NOMO-1 treated with DMSO at 0.1 percent for 48 hours (cell line): ENCODE measurements at regions not wholly inside any gene's neighbourhood (a gene's known extent, or its start where the extent isn't known, plus 50 kb on each side); places are given as distances from the start of the nearest gene placed in this dataset.
"Not testable (repeated sequence)": the region's sequence is repeated elsewhere in the genome, so short reads cannot be mapped to it uniquely, and the experiment has no call there.

Experiments
- DNase-seq: peaks from one replicate; lab custom pipeline; 2025; ENCODE audit not compliant: unreplicated experiment; lab: John Stamatoyannopoulos, UW

DNA sequence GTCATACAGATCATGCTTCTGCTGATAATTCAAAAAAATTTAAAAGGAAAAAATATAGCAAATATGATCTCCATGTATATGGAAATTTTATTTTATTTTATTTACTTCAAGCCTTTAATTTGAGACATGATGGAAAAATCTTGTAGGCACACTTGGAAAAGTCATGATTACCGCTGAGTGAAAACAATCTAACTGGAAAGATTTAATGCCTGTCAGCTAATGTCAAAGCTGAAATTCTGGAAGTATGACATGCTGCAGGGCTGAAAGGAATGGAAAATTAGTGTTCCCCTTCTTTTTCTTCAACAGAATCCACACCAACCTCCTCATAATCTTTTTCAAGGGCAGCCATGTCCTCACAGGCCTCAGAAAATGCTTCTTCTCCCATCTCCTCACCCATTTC, 58.2 kb downstream of the RPRM start:
- DNase-seq: no peak

DNA sequence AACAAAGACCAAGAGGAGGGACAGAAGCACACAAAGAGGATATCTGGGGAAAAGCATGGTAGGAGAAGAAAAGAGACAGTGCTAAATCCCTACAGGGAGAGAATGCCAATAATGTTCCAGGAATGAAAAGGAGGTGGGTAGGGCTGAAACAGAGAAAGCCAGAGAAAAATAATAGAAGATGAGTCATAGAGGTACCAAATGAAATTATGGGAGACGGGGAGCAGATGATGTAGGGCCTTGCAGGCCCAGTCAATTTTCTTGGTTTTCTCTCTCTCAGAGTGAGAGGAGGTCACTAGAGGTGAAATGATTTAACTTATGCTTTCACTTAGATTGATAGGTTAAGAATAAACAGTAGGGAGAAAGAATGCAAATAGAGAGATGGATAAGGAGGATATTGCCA, 61.5 kb downstream of the RPRM start:
- DNase-seq: no peak

DNA sequence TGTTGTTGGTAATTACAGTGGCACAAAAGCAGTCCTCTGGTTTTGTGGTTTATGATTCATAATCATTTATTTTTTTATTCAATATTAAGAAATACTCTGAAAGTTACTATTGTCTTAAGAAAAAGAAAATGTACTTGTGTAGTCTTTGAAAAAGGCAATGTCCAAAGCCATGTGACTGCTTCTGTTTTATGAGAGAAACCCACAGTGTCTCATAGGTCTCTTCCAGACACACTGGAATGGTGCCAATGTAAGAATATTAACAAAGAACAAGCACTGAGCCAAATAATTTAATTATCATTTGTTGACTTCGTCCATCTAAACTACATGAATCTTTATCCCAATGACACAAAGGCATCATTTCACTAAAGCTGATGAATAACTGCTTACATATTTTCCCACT, 62.5 kb downstream of the RPRM start:
- DNase-seq: no peak

DNA sequence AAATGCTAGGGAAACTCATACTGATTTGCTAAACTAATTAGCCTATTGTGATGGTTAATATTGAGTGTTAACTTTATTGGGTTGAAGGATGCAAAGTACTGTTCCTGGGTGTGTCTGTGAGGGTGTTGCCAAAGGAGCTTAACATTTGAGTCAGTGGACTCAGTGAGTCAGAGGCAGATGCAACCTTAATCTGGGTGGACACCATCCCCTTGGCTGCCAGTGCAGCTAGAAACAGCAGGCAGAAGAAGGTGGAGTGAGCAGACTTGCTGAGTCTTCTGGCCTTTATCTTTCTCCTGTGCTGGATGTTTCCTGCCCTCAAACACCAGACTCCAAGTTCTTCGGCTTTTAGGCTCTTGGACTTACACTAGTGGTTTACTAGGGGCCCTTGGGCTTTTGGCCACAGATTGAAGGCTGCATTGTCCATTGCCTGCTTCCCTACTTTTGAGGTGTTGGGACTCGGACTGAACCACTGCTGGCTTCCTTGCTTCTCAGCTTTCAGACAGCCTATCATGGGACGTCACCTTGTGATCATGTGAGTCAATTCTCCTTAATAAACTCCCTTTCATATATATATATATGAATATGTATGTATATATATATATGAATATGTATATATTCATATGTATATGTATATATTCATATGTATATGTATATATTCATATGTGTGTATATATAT, 69.7 kb downstream of the RPRM start:
- no peak for DNase-seq

DNA sequence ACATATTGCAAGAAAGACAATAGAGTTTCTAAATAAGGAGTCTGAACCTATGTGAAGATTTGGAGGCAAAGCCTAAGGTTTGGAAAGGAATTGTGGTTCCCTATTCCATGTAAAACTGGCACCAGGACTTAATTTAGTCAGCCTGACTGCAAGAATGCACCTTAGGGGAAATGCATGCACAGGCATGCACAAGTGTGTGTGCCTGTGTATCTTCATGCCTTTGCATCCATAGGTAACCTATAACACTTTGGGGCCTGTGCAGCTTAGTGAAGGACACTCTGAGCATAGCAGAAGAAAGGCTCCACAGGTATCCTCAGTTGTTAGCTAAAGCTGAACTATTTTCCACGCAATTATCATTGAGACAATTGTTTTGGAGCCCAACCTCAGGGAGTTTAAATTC, 73.4 kb downstream of the RPRM start:
- DNase-seq: no peak

DNA sequence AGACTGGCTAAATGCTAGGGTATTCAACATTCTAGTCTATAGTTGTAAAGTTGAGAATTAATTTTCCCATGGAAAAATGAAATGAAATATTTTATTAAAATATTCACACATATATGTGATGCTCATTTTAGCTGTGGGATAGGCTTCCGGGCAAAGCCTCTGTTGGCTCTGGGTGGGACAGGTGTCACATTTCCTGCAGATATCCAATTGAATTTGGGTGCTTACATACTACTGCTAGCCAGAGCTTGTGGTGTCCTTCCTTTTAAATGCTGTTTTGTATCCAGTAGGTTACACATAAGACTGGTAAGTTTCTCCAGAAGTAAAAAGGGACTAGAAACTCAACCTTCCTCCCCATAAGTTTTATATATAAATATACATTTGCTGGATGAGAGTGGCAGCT, 73.8 kb downstream of the RPRM start:
- DNase-seq: no peak

DNA sequence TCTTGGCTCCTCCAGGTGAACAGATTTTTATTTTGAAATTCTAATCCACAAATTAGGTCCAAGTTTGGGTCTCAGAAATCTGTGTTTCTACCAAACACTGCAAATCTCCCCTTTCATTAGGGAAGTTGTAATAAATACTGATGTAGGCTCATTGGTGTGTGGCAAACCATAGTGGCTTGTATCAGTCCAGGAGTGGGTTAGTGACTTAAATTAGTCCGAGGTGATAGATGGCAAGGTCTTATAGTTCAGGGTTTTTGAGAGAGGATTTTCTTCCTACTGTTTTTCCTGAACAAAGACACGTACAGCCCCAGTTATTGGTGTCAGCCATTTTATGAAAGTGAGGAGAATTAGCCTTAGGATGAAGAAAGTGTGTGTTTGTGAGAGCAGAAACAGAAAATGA, 74.6 kb downstream of the RPRM start:
- DNase-seq: no peak

DNA sequence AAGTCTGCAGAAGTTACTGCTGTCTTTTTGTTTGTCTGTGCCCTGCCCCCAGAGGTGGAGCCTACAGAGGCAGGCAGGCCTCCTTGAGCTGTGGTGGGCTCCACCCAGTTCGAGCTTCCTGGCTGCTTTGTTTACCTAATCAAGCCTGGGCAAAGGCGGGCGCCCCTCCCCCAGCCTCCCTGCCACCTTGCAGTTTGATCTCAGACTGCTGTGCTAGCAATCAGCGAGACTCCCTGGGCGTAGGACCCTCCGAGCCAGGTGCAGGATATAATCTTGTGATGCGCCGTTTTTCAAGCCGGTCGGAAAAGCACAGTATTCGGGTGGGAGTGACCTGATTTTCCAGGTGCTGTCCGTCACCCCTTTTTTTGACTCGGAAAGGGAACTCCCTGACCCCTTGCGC, 75.2 kb downstream of the RPRM start:
- not testable (repeated sequence) for DNase-seq

DNA sequence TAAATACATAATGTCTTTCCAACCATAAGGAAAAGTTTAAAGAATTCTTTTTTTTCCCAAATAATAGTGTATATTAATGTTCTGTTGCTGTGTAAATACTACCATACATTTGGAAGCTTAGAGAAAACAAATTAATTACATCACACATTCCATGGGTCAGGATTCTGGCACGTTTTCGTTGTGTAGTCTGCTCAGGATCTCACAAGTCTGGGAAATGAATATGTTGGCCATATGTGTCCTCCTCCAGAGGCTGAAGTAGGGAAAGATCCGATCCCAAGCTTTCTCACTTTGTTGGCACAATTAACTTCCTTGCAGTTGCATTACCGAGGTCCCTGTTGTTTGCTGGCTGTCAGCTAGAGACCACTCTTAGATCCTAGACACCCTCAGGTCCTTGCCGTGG, 83.9 kb downstream of the RPRM start:
- no peak for DNase-seq

DNA sequence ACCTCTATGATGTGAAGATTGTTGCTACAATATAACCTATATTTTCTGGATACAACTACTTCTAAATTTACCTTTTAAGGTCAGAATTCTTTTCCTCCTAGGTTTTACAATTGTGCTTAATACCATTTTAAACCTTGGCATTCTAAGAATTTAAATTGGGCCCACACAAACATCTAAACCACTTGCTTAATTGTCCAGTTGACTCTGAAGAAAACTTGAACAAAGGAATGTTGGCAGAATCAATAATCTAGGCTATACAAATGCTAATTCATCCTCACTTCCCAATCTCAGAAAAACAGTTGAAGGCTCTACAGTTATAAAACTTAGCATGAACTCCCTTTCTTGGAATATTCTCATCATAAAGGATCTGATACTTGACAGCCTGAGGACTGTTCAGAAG, 84.3 kb downstream of the RPRM start:
- DNase-seq: no peak

DNA sequence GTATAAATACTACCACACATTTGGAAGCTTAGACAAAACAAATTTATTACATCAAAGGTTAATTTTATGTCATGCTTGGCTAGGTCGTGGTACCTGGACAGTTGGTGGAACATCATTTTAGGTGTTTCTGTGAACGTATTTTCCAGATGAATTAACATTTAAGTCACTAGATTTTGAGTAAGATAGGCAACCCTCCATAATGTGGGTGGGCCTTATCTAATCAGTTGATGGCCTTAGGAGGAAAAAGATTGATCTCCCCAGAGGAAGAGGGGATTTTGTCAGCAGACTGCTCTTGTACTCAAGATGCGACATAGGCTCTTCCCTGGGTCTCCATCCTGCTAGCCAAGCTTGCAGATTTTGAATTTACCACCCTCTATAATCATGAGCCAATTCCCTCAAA, 85.0 kb downstream of the RPRM start:
- no peak for DNase-seq

DNA sequence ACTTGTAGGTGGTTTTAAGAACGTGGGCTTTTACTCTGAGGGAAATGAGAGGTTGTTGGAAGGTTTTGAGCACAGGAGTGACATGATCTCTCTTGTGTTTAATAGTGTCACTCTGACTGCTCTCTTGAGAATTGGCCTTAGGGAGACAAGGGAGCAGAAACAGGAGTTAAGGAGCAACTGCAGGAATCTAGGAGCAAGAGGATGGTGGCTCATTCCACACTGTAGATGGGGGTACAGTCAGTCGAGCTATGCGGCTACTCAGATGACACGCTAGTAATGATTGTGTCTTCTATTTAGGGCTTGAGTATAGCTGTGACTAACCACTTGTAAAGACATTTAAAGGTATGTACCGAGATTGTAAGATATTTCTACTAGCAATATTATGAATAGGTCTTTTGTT, 87.4 kb downstream of the RPRM start:
- DNase-seq: no peak

DNA sequence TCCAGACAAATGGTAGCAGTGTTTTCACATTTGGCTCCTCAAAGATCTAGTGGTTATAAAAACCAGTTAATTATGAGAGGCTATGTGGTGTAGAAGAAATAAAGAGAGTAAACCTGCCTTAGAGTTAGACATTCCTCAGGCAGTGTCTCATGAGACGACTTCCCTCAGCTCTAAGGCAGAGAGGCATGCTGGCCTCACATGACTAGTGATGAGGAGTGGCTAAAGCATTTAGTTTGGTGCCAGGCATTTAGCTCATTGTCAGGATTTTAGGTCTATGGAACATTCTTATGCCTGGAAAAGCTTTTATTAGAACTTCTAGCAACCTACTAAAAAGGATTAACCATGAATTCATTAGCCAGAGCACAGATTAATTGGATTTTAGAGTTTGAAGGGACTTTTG, 90.3 kb downstream of the RPRM start:
- DNase-seq: no peak

DNA sequence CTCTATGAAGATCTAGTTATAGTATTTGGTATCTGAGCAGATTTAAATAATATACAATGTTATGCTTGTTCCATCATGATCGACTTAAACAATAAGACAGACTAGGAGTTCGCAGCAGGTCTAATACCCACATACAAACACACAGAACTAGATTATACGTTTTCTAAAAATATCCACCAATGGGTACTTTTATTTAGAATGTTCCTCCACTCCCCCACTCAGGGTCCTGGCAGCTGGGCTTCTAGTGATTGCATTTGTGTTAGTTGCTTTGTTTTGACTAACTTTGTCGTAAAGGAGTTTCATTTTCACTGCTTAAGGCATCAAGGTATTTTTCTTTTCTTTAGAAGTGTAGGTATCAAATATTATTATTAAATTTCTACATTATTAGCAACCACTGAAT, 91.4 kb downstream of the RPRM start:
- no peak for DNase-seq

DNA sequence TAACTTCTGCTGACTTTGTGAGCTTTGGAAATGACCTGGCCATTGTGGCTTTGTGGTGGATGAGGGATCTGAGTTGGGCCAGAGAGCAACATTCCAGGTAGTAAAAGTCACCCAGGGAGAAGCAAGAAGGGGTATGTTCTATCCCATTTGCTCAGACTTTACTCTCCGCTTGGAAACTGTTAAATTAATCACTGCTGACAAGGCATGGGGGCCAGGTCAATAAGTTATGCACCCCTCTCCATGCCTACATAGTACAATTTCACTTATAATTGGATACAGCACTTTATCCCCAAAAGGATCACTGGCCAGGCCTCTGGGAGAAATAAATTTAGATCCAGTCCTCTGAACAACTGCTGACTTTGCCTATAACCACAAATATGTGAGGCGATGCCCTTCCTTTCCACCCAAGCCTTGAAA, 92.1 kb downstream of the RPRM start:
- no peak for DNase-seq

DNA sequence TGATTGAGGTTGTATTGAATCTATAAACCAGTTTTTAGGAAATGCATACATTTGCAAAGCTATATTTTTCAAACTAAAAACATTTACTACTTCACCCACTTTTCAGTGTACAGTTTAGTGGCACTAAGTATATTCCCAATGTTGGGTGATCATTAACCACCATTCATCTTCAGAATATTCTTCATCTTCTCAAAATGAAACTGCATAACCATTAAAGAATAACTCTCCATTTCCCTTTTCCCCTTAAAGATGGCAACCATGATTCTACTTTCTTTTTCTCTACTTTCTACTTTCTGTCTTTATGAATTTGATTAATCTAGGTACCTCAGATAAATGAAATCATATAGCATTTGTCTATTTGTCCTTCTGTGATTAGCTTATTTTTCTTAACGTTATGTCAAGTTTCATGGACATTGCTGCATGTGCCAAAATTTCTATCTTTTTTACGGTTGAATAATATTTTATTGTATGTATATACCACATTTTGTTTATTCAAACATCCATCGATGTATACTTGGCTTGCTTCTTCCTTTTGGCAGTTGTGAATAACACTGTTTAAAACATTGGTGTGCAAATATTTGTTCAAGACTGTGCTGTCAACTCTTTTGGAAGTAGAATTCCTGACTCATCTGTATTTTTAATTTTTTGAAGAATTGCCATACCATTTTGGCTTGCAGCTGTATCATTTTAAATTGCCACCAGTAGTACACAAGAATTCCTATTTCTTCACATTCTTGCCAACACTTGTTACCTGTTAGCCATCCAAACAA, 104.9 kb downstream of the RPRM start:
- DNase-seq: no peak

DNA sequence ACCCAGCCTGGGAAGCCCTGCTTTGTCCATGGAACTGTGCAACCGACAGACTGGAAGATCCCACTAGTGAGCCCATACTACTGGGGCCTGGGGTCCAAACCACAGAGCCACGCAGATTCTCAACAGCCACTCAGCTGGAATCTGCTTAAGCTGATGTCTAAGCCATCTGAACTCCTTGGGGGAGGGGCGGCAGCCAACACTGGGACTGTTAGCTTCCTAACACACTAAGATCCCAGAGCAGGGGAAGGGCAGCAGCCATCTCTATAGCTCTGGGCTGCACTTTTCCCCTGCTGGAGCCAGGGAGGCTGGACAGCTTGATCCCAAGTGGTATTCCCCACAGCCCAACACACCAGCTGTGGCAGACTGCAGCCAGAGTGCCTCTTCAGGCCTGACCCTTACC, 118.3 kb downstream of the RPRM start:
- no peak for DNase-seq

DNA sequence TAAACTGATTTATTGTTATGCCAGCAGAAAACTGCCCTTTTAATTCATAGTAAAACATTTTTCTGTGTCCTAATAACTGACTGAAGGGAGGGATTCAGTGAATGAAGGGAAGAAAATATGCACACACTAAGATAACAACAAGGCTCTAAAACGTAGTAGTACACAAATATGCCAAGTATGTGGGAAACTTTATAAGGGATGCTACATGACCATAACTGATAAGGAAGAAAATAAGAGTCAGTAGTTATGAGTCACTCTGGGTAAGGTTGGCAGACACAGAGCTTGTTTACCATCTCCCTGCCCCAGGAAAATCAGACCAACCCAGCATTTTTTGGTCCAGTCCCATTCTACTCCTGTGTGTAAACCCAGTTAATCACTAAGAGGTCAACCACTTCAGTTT, 124.2 kb downstream of the RPRM start:
- DNase-seq: no peak

DNA sequence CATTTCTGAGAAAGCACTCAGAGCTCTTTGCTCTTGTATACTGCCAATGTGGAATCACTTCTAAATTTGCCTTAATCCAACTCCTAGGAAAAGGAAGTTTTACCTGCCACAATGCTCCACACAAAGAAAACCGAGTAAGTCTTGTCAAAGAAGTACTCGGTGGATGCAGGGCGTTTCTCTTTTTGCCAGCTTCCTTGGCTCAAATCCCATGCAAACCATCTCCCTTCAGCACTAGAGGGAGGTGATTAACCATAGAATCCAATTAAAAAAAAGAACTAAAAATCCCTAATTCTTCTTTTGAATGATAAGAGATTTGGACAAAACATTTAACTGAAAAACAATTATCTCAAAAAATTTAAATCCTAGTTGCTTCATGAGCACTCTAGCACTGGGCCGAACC, 129.0 kb downstream of the RPRM start:
- DNase-seq: no peak

DNA sequence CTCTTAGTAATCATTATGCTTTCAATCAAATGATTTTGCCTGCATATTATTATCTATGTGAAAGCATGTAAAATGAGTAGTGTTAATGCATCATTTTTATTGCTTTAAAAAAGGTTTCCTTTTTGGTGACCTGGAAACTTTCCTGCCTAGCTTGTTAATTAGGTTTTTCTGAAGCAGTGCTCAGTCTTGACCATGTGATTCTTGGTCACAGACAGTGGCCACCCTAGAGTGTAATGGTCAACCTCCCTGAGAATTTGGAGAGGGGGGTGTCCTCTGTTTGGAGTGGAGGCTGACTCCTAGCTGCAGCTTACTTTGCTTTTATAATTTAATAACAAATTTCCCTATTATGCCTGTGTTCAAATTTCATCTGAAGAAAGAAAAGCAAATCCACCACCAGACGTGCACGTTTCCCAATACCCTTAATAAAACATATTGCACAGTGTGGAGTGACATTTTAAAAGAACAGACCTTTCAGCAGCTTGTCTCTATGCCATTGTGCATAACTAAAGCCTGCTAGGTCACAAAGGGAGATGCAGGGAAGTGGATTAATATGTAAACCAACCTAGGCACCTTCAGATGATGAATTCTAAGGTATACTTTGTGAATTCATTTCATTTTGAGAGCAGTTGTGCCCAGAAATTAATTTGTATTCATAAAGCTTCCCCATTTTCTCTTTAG, 130.6 kb downstream of the RPRM start:
- no peak for DNase-seq

DNA sequence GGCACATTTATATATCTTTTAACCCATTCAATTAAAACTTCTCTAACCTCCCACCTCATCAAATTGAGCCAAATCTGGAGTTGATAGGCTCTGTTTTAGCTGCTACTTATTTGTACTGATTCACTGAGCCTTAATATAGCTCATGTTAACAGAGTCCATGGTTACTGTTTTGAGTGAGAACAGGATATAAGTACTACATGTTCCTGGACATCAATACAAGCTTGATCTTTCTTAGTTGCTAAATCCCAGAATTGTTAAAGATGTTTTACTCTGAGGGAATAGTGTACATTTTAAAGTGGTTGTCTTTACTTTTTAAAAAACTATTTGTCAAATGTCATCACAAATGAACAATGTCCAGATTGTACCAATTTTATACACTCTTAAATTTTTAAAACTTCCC, 157.7 kb downstream of the RPRM start:
- DNase-seq: no peak

DNA sequence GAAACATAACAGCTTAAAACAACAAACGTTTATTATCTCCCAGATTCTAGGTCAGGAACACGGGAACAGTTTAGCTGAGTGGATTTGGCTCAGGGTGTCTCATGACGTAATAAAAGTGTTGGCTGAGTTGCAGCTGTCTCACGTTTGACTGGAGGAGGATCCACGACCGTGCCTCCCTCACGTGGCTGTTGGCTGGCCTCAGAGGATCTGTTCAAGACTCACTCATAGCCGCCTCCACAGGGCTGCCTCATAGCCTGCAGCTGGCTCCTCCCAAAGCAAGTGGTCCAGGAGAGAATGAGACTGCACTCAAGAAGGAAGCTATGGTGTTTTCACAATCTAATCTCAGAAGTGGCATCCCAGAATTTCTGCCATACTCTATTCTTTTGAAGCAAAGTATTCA, 167.1 kb downstream of the RPRM start:
- no peak for DNase-seq
